ENCODE measurements at regions not wholly inside any gene's neighbourhood (a gene's known extent, or its start where the extent isn't known, plus 50 kb on each side); places are given as distances from the start of the nearest gene placed in this dataset.

DNA sequence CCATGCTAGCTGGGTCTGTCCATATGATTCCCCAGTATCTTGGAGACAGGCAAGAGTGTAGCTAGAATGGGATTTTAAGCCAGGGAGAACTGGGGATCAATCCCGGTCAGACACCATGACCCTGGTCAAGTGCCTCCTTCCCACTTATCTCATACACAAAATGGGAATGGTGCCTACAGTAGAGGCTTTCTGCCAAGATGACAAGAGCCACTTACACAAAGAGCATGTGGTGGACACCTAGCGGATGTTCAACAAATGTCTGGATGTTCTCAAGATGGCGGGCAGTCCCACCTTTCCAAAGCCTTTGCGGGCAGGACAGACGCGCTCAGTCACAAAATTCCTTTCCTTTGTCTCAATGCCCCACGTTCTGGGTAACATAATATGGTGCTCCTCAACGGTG lies 57.3 kb downstream of the MAF start:
- DNase-seq (ENCODE audit: low read depth), result no peak

DNA sequence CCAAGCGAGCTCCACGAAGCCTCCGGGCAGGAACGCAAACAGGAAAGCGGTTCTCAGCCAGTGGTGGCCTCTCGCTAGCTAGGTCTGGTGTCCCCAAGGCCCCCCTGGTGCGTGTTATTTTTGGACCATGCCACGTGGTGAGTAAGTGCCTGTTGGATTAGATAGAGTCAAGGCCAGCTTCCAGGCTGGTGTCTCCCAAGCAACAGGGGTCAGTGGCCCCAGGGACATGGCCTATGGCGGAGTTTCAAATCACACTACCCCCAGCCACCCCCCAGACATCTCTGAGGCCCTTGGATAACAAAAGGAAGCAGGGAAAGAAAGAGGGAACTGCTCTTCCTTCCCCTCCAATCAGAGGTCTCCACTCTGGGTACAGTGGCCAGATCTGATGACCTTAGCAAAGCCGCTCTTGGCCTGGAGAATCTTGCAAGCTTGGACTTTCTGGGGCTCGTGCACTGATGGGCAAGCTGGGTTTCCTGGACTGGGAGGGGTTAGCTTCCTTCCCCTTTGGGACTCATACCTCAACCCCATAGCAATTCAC lies 58.2 kb downstream of the MAF start:
- DNase-seq (ENCODE audit: low read depth), result no peak

DNA sequence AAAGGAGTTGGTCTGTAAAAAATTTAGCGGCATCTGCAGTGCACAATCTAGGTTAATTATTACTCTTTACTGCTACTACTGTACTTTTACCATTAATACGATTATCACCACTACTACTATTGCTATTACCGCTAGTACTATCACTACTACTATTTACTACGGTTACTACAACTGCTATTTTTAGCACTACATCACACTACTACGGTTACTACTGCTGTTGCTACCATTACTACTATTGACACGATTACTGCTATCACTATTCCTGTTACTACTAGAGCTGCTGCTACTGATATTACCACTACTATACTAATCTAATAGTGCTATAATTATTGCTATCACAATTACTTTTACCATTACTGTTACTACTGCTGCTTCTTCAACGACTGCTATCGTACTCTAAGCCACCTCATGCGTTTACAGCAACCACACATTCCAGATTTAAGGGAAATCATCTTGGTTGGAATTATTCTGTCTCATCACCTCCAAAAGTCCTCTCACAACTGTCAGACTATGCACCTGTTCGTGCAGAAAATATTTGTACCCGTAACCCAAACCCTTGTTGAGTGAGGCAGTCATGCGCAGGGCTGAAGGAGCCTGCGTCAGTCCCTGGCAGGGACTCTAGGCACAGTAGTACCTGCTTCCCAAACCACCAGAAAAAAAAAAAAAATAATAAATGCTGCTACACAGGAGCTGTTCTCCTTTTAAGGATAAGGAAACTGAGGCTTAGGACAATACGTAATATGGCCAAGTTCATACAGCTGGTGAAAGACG lies 59.5 kb downstream of the MAF start:
- no peak for DNase-seq (ENCODE audit: low read depth)

DNA sequence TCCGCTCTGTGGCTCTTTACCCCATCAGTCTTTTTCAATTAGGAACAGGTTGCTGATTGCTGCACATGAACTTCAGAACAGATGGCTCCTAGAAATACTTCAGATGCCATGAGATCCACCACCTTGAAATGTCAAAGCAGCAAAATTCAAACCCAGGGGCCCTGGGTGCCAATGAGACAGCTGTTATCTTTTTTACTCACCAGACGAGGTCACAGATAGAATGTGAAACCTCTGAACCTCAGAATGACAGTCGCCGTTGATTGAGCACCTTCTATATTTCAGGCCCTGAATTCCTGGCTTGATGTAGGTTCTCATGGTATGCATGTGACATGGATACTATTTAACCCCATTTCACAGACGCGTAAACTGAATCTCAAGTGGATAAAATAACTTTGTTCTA lies 63.0 kb downstream of the MAF start:
- DNase-seq (ENCODE audit: low read depth), result no peak

DNA sequence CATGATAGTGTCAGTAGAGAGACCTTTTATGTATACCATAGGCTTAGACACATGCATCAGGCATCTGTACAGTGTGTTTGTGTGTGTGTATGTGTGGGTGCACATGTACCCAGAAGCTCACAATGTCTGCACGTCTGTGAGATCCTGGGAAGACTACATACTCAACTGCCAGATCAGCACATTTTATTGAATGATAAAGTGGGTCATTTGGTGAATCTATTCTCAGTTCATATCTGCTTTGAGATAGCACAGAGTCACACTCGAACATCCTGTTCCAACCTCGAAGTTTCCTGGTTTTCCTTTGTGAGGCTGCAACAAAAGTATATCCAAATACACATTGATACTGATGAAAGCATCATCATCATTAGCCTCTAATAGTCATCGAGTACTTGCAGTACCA lies 63.6 kb downstream of the MAF start:
- DNase-seq (ENCODE audit: low read depth), result no peak

DNA sequence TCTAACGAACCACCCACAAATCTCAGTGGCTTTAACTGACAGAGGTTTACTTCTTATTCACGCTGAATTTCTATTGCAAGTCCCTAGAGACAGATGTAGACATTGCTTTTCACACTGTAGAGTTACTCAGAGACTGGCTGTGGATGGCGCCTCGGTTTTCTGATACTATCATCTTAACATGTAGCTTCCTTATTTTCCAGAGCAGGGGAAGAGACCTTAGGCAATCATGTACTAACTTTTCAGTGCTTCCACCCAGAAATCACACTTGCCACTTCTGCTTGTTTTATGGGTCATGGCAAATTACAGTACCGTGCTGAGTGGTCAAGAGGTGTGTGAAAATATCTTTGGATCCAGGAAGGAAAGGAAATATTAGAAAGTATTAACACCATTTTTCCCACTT lies 65.4 kb downstream of the MAF start:
- DNase-seq (ENCODE audit: low read depth), result no peak

DNA sequence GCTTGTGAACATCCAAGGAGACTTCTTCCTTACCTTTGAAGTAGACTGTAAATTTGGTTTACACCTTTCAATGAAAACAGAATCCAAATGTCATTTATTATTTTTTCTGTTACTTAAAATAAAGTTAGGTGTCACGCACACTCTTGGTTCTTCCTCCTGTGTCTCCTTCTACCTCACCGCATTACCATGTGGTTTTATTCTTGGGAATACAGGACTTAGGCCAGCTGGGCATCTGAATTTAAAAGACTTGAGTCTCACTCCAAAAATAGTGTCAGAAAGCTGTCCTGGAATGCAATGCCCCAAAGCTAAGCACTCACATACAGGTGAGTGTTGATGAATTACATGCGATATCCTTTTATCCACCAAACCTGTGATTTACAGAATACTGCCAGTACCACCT lies 66.4 kb downstream of the MAF start:
- DNase-seq (ENCODE audit: low read depth), result no peak

DNA sequence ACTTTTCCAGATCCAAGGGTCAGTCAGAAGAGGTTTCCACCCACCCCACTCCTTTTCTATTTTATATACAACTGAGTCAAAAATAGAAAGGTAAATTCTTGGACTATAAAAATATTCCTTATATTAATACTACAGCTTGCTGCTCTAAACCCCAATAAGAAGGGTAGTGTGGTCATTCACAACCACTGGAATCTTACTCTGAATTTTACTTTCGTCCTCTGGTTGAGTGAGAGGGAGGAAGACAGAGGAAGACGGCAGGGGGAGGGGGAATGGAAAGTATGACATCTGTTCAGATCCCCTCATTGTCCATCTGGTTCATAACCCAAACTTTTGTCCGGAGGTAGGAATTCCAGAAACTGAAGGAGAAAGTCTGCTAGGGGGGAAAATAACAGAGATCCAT lies 67.2 kb downstream of the MAF start:
- DNase-seq (ENCODE audit: low read depth), result no peak

DNA sequence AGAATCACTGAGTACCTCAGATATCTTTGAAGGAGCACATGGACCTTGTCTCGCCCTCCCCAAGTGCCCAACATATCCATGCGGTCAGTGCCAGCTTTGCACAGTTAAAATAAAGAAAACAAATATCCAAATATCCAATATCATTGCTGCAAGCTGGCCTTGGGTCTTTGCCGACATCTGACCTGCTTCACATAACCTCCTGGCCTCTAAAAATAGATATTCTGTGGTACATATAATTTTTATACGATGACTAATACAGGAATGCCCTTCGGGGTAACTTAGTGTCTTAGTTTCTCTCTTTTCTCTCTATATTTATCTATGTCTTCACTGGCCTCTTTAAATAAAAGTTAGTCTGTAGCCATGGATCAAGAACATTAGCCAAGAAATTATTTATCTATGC lies 67.8 kb downstream of the MAF start:
- DNase-seq (ENCODE audit: low read depth), result no peak

DNA sequence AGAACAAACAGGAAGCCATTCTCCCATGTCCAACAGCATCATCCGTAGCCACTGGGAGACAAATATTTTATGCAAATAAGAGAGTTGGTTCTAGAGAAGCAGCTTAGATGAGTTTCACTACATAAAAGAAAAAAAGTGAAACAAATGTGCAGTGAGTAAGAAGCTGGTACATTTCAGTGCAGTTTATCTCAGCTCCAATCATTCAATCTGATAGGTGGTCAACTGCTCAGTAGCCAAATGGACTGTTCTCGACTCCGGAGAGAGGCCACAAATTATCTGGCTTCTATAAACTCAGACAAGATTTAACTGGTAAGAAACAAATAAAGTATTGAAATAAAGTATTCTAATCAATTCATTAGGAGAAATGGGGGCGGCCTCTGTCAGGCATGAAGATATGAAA lies 68.3 kb downstream of the MAF start:
- no peak for DNase-seq (ENCODE audit: low read depth)

DNA sequence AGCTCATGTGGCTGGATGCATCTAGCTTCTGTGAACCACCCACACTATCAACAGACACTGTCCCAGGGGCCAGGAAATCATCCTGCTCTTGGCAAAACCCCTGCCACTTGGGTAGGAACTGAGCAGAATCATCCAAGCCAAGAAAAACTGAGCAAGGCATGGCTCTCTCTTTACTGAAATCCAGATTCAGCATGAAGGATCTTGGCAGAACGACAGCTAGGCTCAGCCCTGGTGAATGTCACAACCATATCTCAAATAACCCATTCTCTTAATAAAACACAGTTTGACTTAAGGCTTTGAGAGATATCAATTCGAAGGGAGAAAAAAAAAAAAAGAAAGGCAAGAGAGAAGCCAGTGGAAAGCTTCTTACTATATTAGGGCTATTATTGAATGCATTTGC lies 72.2 kb downstream of the MAF start:
- no peak for DNase-seq (ENCODE audit: low read depth)

DNA sequence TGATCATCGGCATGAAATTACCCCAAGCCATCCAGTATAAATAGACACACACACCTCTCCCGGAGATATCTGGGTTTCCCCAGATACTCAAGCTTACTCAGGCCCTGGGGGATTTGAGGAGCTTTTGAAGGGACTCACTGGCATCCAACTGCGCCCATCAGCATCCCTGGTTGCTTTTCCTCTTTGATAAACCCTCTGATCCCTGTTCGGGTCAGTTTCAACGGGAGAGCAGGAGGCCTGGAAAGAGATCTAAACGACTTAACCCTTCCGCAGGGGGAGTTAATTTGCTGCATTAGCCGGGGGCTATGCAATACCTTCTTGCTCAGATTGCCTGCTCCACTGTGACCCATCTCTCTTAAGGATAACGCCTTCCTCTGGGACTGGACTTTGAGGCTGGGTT lies 76.6 kb downstream of the MAF start:
- no peak for DNase-seq (ENCODE audit: low read depth)

DNA sequence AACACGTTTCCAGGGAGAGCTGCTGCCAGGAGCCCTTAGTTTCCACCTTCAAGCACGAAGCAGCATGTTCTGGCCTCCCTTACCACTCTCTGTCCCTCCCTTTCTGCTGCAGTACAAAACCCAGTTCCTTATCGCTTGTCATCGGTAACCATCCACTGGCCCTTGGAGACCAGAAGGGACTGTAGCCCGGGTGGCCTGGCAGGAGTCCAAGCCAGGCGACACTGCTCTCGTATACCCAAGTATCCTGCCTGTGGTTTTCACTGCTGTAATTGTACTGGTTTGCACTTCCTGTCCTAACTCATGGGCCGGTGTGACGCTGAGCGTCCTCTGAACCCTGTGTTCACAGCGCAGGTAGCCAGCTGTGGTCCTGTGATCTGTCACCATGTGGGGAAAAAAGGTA lies 81.1 kb downstream of the MAF start:
- no peak for DNase-seq (ENCODE audit: low read depth)

DNA sequence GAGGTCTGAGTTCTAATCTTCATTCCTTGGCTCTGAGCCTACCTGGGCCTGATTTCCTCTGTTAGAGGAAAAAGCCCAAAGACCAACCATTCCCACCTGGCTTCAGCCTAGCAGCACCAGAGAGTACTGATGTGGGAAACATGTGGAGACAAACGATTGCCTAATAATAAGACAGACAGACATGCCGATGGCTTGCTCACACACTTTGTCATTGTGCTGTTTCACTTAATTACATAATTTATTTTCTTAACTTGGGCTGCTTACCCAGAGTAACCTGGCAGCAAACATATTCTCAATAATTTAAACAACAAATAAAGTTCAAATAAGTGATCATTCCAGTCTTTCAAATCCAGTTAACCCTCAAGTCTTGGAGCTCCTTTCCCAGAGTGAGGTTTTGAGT lies 83.4 kb downstream of the MAF start:
- no peak for DNase-seq (ENCODE audit: low read depth)

DNA sequence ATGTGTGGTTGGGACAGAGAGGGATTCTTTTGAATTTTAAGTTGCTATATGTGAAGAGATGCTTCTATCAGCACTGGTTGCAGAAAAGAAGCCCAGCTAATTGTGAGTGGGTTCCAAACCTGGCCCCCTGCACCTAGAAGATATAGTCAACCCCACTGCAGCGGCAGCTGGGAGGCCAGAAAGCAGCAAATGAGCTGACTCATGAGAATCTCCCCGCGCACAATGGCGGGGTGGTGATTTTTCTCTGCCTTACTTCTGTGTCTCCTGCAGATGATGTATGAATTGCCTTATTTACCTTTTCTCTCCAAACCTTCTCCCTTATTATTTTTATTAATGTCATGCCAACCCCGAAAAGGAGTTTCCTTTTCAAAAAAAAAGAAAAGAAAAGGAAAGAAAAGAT lies 89.7 kb downstream of the MAF start:
- DNase-seq (ENCODE audit: low read depth), result no peak

DNA sequence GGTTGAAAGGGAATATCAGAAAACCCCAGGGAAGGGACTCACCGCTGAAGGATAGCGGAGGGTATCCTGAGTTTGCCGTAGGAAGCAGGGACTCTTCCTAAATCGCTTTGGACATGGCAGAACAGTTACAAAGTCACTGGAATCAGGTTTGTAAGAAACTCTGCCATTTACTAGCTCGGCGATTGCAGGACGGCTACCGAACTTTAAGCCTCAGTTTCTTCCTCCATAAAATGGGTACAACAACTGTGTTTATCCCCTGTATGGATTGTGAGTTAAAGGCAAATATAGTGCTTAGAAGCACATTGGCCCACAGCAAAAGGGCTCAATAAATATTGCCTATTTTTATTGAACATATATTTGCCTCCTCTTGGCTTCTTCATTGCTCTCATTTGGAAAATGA lies 90.6 kb downstream of the MAF start:
- DNase-seq (ENCODE audit: low read depth), result no peak

DNA sequence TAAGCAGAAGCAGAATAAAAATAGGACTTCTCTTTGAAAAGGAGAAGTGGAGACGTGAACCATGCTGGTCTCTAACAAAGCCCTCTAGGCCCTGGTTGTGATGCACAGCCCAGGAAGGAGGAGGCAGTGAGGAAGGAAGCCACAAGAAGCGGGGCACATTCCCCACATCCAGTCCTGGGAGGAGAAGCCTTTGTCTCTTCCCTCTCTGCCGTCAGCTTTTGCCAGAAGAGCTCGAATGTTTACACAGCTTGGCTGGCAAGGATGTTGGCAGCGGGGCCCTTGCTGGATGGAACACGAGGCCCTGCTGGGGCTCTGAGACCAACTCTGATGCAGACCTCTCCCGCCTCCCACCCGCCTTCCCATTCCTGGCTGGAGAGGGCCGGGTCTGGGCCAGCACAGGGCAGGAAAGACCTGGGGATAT lies 91.3 kb downstream of the MAF start:
- no peak for DNase-seq (ENCODE audit: low read depth)

DNA sequence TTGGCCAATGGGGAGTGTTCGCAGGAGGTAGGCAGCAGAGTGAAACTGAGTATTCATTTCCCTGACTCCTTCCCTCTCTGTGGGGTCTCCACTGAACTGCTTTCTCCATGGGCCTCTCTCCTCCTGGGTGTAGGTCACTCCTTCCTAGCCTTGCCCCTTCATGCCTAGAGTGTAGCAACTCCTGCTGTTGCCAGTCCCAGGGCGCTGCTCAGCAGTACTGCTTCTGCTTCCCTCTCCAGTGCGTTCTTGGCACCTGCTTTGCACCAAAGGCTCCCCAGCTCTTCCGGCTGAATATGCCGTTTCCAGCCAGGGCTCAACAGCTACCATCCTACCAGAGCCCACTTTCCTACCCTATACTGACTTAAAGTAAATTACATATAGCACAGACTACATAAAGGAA lies 92.2 kb downstream of the MAF start:
- no peak for DNase-seq (ENCODE audit: low read depth)

DNA sequence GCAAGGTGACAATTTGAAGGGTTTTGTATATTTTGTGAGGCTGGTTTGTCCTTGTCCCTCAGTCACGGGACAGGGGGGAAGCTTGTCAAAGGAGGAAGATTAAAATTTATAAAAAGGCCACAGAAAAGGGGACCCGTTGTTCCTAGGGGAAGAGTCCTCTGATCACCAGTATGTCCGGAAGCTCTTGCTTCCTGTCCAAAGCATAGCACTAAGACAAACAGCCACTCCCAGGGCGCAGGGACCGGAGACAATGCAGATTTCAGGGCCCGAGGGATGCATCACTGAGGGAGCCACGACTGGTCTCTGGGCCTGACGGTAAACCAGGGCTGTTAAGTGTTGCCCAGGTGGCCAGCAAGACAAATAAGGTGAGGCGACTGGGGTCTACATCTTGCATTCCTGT lies 95.2 kb downstream of the MAF start:
- no peak for DNase-seq (ENCODE audit: low read depth)

DNA sequence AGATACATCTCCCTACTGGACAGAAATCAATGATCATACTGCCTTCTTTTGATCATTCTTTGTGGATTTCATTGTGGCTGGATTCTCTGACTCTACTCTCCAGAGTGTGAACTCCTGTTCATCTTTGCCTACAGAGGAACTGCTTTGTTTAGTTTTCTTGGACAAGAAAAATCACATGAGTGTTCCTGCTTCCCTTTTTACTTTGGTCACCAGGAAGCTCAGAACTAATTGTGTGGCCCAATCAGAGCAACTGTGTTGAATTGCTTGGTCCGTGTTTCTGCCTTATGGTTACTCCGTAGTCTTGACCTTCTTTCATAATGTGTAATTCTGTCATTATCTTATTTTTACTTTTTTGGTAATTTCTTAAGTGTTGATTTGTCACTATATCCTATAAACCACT lies 97.0 kb downstream of the MAF start:
- DNase-seq (ENCODE audit: low read depth), result no peak

DNA sequence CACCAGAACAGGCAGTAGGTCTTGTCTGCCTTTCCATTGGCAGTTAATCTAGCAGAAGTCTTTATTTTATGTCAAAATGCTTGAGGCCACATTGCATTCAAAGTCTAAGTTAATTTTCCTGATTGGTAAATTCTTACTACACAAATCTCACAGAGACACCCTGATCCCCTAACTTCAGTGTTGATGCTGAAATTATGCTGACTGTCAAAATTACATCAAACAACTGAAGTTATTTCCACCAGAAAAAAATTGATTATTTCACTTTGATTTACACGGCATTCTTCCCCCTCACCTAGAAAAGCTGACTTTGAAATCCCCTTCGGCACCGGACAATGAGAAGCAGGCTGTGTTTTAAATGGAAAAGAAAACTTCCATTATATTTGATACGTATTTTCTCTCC lies 99.1 kb downstream of the MAF start:
- no peak for DNase-seq (ENCODE audit: low read depth)

DNA sequence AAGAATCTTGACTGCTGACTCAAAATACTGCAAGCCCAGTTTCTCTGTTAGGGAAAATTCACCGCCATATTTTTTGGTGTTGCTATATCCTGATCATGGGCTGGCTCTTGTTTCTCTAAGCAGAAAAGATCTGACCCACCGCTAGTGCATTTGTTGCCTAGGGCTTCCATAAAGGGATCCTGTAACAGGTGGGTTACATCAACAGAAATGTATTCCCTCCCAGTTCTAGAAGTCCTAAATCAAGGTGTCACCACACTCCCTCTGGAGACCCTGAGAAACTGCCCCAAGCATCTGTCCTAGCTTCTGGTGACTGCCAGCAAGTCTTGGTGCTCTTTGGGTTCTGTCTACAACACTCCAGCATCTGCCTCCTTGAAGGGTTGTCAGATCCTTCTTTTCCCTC lies 99.7 kb downstream of the MAF start:
- no peak for DNase-seq (ENCODE audit: low read depth)

DNA sequence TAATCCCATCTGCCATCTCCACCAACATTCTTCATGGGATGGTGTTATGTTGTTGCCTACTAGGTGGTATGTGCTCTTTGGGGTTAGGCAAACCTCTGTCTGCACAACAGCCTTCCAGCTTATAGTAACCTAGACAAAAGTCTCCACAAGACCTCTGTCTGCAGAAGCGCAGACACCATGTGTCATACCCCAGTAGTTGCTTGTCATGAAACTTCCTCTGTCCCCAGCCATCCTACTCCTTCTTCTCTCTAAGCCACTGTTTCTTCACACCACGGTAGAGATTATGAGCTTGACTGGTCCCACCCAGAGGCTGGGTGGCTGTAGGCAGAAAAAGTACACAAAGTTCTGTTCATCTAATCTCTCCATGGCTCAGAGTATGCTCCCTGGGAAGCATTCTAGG lies 100.3 kb downstream of the MAF start:
- DNase-seq (ENCODE audit: low read depth), result no peak

DNA sequence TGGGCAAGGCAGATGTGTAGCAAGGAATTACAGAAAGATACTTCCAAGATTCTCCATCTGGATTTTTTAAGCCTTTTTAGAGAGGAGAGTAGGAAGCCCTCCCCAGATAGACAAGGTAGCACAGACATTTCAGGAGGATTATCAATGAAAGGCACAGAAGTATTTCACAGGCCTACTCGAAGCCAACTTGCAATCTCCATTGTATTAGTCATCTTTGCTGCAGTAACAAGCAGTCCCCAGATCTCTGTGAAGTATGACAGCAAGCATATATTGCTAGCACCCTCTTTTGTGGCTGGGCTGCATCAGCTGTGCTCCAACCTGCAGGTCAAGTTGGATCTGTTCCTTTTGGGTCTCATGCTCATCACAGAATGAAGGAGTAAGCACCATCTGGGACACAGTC lies 101.6 kb downstream of the MAF start:
- no peak for DNase-seq (ENCODE audit: low read depth)
